HepG2 (cell line): ENCODE measurements at regions not wholly inside any gene's neighbourhood (a gene's known extent, or its start where the extent isn't known, plus 50 kb on each side); places are given as distances from the start of the nearest gene placed in this dataset.

Experiments used
- ATAC-seq: fragments of 200-7000 bp; cut with Tn5 transposase; 3 replicates; pipeline ENCODE4 v1.9.1; 2020; ENCODE audit warnings: mild to moderate bottlenecking, moderate library complexity
- BruUV-seq: library from RNA; stranded (reverse); fragments of 400-500 nt; replicated peaks from 2 replicates; lab custom pipeline; 2021; lab: Mats Ljungman, UMichigan
- CTCF ChIA-PET: fragments of 300-600 bp; formaldehyde crosslinking; extraction: SDS; loops from one replicate; lab custom pipeline; 2021; ENCODE audit warnings: low total read pairs, inconsistent platforms, low intra/inter-chr PET ratio; lab: Yijun Ruan, JAX
- POLR2A ChIA-PET: fragments of 350-600 bp; sonication (Branson Sonifier 250); formaldehyde crosslinking; loops from one replicate; lab custom pipeline; 2020; ENCODE audit warnings: antibody characterized with exemption, inconsistent platforms; lab: Yijun Ruan, JAX
- DNase-seq: peaks from one replicate; pipeline ENCODE4 v3.0.0-alpha.2; 2015; ENCODE audit warnings: low spot score
- FAIRE-seq: peaks from 3 replicates; lab custom pipeline; 2011; peaks lifted over from hg19 to GRCh38; lab: Jason Lieb, UNC
- H2AFZ ChIP-seq: one replicate; pipeline ENCODE4 v1.6.1; 2011; ENCODE audit warnings: low read length, inconsistent platforms
- H3K27ac ChIP-seq: fragments of 300-600 bp; 3 replicates; pipeline ENCODE4 v1.8.0; 2011; ENCODE audit warnings: mixed run types, mild to moderate bottlenecking, mixed read lengths, low read length, inconsistent platforms; ENCODE audit not compliant: insufficient read depth; ENCODE audit errors: extremely low read length
- H3K27me3 ChIP-seq, 2 experiments: fragments of 200-600 bp in 1 of 2; 2 replicates in 1 of 2; 3 replicates in 1 of 2; pipeline versions ENCODE4 v1.6.0 to v1.8.0; 2011; ENCODE audit warnings: low read length in 2 of 2, mild to moderate bottlenecking in 2 of 2, moderate library complexity in 2 of 2, inconsistent platforms in 1 of 2; ENCODE audit not compliant: insufficient read depth in 2 of 2, control insufficient read depth in 1 of 2
- H3K36me3 ChIP-seq, 2 experiments: fragments of 200-600 bp in 1 of 2; replicated peaks in 1 of 2; 2 replicates in 1 of 2; 3 replicates in 1 of 2; pipeline versions ENCODE4 v1.5.1 to v1.8.0; 2011; ENCODE audit warnings: low read length in 2 of 2, inconsistent platforms in 1 of 2; ENCODE audit not compliant: insufficient read depth in 2 of 2, control insufficient read depth in 1 of 2
- H3K4me1 ChIP-seq: 2 replicates; pipeline ENCODE4 v1.5.1; 2012; ENCODE audit warnings: low read length, inconsistent platforms; ENCODE audit not compliant: insufficient read depth
- H3K4me2 ChIP-seq: 2 replicates; pipeline ENCODE4 v1.6.0; 2011; ENCODE audit warnings: low read depth, low read length, inconsistent platforms
- H3K4me3 ChIP-seq, 3 experiments: fragments of 200-600 bp in 1 of 3; sonication (generic), shearing (Covaris generic) in 1 of 3; replicated peaks in 1 of 3; 2 replicates each; pipeline ENCODE4 v1.5.1; 2011 to 2016; ENCODE audit warnings: low read length in 3 of 3, inconsistent platforms in 2 of 3, low read depth in 2 of 3, mild to moderate bottlenecking in 2 of 3, control low read depth in 1 of 3, mixed read lengths in 1 of 3; ENCODE audit not compliant: insufficient read depth in 1 of 3
- H3K79me2 ChIP-seq: one replicate; pipeline ENCODE4 v1.6.1; 2011; ENCODE audit warnings: low read length, inconsistent platforms; ENCODE audit not compliant: insufficient read depth
- H3K9ac ChIP-seq: 2 replicates; pipeline ENCODE4 v1.6.0; 2011; ENCODE audit warnings: mild to moderate bottlenecking, low read depth, low read length, inconsistent platforms; ENCODE audit not compliant: insufficient read depth
- H3K9me3 ChIP-seq: 2 replicates; pipeline ENCODE4 v1.5.1; 2012; ENCODE audit warnings: mild to moderate bottlenecking, low read length
- H4K20me1 ChIP-seq: 2 replicates; pipeline ENCODE4 v1.6.0; 2011; ENCODE audit warnings: inconsistent platforms, mild to moderate bottlenecking, low read length, moderate library complexity; ENCODE audit not compliant: insufficient read depth
- ARID2 ChIP-seq: sonication (generic); formaldehyde crosslinking; IDR thresholded peaks from 2 replicates; pipeline ENCODE4 v1.8.1; 2022; ENCODE audit warnings: mild to moderate bottlenecking, missing genetic modification reagents, borderline replicate concordance
- BCL3 ChIP-seq: sonication (generic); formaldehyde crosslinking; IDR thresholded peaks from 2 replicates; pipeline ENCODE4 v1.5.1; 2020; ENCODE audit warnings: mild to moderate bottlenecking, missing genetic modification reagents, moderate library complexity
- ETS1 ChIP-seq: sonication (generic); formaldehyde crosslinking; IDR thresholded peaks from 2 replicates; pipeline ENCODE4 v1.4.0; 2020; ENCODE audit warnings: missing genetic modification reagents
- HNRNPK ChIP-seq: fragments of 200-400 bp; formaldehyde crosslinking; IDR thresholded peaks from 2 replicates; pipeline ENCODE4 v1.6.1; 2018; ENCODE audit warnings: low read length, low read depth, moderate library complexity, mild to moderate bottlenecking; ENCODE audit not compliant: poor library complexity, severe bottlenecking
- KAT7 ChIP-seq: IDR thresholded peaks from 2 replicates; pipeline ENCODE4 v1.6.1; 2018; ENCODE audit warnings: borderline replicate concordance, missing compliant biosample characterization
- MAFK ChIP-seq, 2 experiments: IDR thresholded peaks in 1 of 2; conservative IDR thresholded peaks in 1 of 2; 2 replicates each; pipeline ENCODE4 v1.6.1; 2011; ENCODE audit warnings: improper control_type of control experiment in 2 of 2, low read length in 2 of 2
- RFX1 ChIP-seq: fragments of 450-650 bp; IDR thresholded peaks from 2 replicates; pipeline ENCODE4 v1.6.1; 2017
- RXRA ChIP-seq: sonication (generic); formaldehyde crosslinking; IDR thresholded peaks from 2 replicates; pipeline ENCODE4 v1.5.1; 2020; ENCODE audit warnings: missing genetic modification reagents
- SNAPC5 ChIP-seq: sonication (generic); formaldehyde crosslinking; IDR thresholded peaks from 2 replicates; pipeline ENCODE4 v1.8.1; 2023; ENCODE audit warnings: mild to moderate bottlenecking, missing genetic modification reagents, borderline replicate concordance
- TEAD3 ChIP-seq: optimal IDR thresholded peaks from 2 replicates; pipeline ENCODE3; 2016; ENCODE audit warnings: borderline replicate concordance
- ZBTB8A ChIP-seq: sonication (generic); formaldehyde crosslinking; IDR thresholded peaks from 2 replicates; pipeline ENCODE4 v1.4.0; 2020; ENCODE audit warnings: mild to moderate bottlenecking, low read depth, missing genetic modification reagents, borderline replicate concordance
- ZKSCAN8 ChIP-seq: IDR thresholded peaks from 2 replicates; pipeline ENCODE4 v1.6.1; 2016; ENCODE audit warnings: borderline replicate concordance, missing genetic modification reagents, missing compliant biosample characterization
- ZNF20 ChIP-seq: sonication (generic); formaldehyde crosslinking; IDR thresholded peaks from 2 replicates; pipeline ENCODE4 v1.4.0; 2020; ENCODE audit warnings: mild to moderate bottlenecking, moderate library complexity, missing genetic modification reagents
- ZNF30 ChIP-seq: sonication (generic); formaldehyde crosslinking; IDR thresholded peaks from 2 replicates; pipeline ENCODE4 v1.5.0; 2020; ENCODE audit warnings: mild to moderate bottlenecking, missing genetic modification reagents
- ZNF597 ChIP-seq: sonication (generic); formaldehyde crosslinking; IDR thresholded peaks from 2 replicates; pipeline ENCODE4 v1.5.0; 2020; ENCODE audit warnings: missing genetic modification reagents
- ZNF713 ChIP-seq: sonication (generic); formaldehyde crosslinking; IDR thresholded peaks from 2 replicates; pipeline ENCODE4 v1.4.0; 2020; ENCODE audit warnings: mild to moderate bottlenecking, missing genetic modification reagents
- ZNF747 ChIP-seq: sonication (generic); formaldehyde crosslinking; IDR thresholded peaks from 2 replicates; pipeline ENCODE4 v1.8.1; 2023; ENCODE audit warnings: missing genetic modification reagents, mild to moderate bottlenecking, borderline replicate concordance
- ZNF75D ChIP-seq: sonication (generic); formaldehyde crosslinking; IDR thresholded peaks from 2 replicates; pipeline ENCODE4 v1.8.1; 2023; ENCODE audit warnings: missing genetic modification reagents, mild to moderate bottlenecking, borderline replicate concordance
- ZZZ3 ChIP-seq: sonication (generic); formaldehyde crosslinking; IDR thresholded peaks from 2 replicates; pipeline ENCODE4 v1.4.0; 2020; ENCODE audit warnings: missing genetic modification reagents, mild to moderate bottlenecking, borderline replicate concordance
- WGBS: methylation state at CpG from one replicate; pipeline ENCODE4 v1.1.6; 2017; ENCODE audit warnings: low lambda C conversion rate; 5-methylcytosine and 5-hydroxymethylcytosine counted together
- in situ Hi-C: cut with HindIII; loops from 2 replicates; pipeline ENCODE4 v1.10.0; 2017; ENCODE audit warnings: low pct_unique_long_range_greater_than_20kb; ENCODE audit not compliant: extremely low pct_ligation_motif_present
- intact Hi-C: fragments of 100-400 bp; cut with micrococcal nuclease; formaldehyde crosslinking; loops from one replicate; pipeline ENCODE4 v1.10.0; 2022; ENCODE audit not compliant: unreplicated experiment

GRCh38 chr12:89951694-89952060 is 243.0 kb upstream of the ATP2B1 start:
- ATAC-seq = no peak
- 15% methylated on average over 2 of the region's 2 CpGs for WGBS
- Histone ChIP-seq H3K9me3 (no peaks in the 10 kb centered on the region), H3K36me3 (no peaks in the 10 kb centered on the region), H3K4me1 (no peaks in the 10 kb centered on the region), H3K4me3 (no peak overlapping the region)
- POLR2A ChIA-PET = no interaction called here
- no peak for TF ChIP-seq MAFK (conservative IDR thresholded peaks at IDR 0.05 in 1 of 2, IDR thresholded peaks at IDR 0.05 in 1 of 2; ENCODE audit: low read length in 2 of 2)
- no peak for TF ChIP-seq RFX1
- TF ChIP-seq ZKSCAN8 = no peak
- TF ChIP-seq KAT7 = no peak
- no peak for TF ChIP-seq ZNF75D (CRISPR knock-in tag)
- no peak for TF ChIP-seq BCL3 (CRISPR knock-in tag)
- TF ChIP-seq ZZZ3 (CRISPR knock-in tag) = no peak
- TF ChIP-seq ZNF30 (CRISPR knock-in tag) = no peak
- TF ChIP-seq ETS1 (CRISPR knock-in tag) = no peak
- no peak for TF ChIP-seq TEAD3 (CRISPR knock-in tag)
- no peak for TF ChIP-seq HNRNPK
- TF ChIP-seq SNAPC5 (CRISPR knock-in tag) = no peak
- TF ChIP-seq ZNF713 (CRISPR knock-in tag) = no peak
- no peak for TF ChIP-seq ZNF20 (CRISPR knock-in tag)
- no peak for TF ChIP-seq ZNF747 (CRISPR knock-in tag)
- no peak for TF ChIP-seq ZBTB8A (CRISPR knock-in tag)
- no peak for TF ChIP-seq ZNF597 (CRISPR knock-in tag)
- no peak for TF ChIP-seq RXRA (CRISPR knock-in tag)
- TF ChIP-seq ARID2 = no peak
- TF ChIP-seq, all 625 proteins: peak for 0
- no peak overlapping the region for H3K4me2 ChIP-seq
- no peak overlapping the region for H3K27ac ChIP-seq
- DNase-seq (no peak), FAIRE-seq (no peak)
- H3K27me3 ChIP-seq = no peaks in the 10 kb centered on the region
- H3K9ac ChIP-seq = no peak overlapping the region
- BruUV-seq = no TSS peak
- in situ Hi-C loops (loop anchor here (25.0 kb wide), 1 partner anchor 414 kb away; the partner anchor contains the start of gene POC1B), intact Hi-C loops (no loop called here)
- CTCF ChIA-PET = no interaction called here
- no peaks in the 10 kb centered on the region for H4K20me1 ChIP-seq
- no peak overlapping the region for H2AFZ ChIP-seq
- no peaks in the 10 kb centered on the region for H3K79me2 ChIP-seq
